ENCODE measurements at regions not wholly inside any gene's neighbourhood (a gene's known extent, or its start where the extent isn't known, plus 50 kb on each side); places are given as distances from the start of the nearest gene placed in this dataset.

DNA sequence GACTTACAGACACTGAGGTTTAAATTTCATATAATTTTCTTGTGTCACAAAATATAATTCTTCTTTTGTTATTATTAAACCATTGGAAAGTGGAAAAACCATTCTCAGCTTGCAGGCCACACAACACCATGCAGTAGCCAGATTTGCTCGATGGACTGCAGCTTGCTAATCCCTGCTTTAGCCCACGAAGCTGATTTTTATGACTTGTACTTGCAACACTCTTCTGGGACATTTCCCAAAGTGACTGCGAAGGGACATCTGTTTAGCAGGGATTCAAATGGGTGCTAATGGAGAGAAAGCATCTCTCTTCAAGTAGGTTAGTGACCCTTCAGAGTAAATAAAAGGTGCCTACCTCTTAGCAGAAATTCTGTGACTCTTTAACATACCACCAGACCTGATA, 304.6 kb upstream of the ZFP64 start:
- TF ChIP-seq EZH2 (IDR thresholded peaks at IDR 0.05; ENCODE audit: low read length, unreplicated experiment) (no peak), EZH2phosphoT487 (IDR thresholded peaks at IDR 0.05; ENCODE audit: borderline replicate concordance, low read length) (no peak)
- TF ChIP-seq, protein P1, sequence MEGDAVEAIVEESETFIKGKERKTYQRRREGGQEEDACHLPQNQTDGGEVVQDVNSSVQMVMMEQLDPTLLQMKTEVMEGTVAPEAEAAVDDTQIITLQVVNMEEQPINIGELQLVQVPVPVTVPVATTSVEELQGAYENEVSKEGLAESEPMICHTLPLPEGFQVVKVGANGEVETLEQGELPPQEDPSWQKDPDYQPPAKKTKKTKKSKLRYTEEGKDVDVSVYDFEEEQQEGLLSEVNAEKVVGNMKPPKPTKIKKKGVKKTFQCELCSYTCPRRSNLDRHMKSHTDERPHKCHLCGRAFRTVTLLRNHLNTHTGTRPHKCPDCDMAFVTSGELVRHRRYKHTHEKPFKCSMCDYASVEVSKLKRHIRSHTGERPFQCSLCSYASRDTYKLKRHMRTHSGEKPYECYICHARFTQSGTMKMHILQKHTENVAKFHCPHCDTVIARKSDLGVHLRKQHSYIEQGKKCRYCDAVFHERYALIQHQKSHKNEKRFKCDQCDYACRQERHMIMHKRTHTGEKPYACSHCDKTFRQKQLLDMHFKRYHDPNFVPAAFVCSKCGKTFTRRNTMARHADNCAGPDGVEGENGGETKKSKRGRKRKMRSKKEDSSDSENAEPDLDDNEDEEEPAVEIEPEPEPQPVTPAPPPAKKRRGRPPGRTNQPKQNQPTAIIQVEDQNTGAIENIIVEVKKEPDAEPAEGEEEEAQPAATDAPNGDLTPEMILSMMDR (conservative IDR thresholded peaks at IDR 0.05; ENCODE audit: low read depth, low read length): no peak
